ENCODE measurements at regions not wholly inside any gene's neighbourhood (a gene's known extent, or its start where the extent isn't known, plus 50 kb on each side); places are given as distances from the start of the nearest gene placed in this dataset.

GRCh38 chr2:56502616-56503015 lies 318.8 kb downstream of the CCDC85A start:
- in situ Hi-C loops (cut with HindIII; ENCODE audit: low pct_unique_long_range_greater_than_20kb, low sequenced_read_pairs), result no loop called here
- Histone ChIP-seq H3K9me3 (ENCODE audit: control insufficient read depth, insufficient read depth, low read depth, low read length) (no peaks in the 10 kb centered on the region), H3K27ac (ENCODE audit: low read length) (no peak overlapping the region), H3K4me3 (ENCODE audit: low read depth in 2 of 2, low read length in 2 of 2) (no peak overlapping the region), H3K27me3 (ENCODE audit: control insufficient read depth, insufficient read depth, low read length) (no peaks in the 10 kb centered on the region), H3K36me3 (ENCODE audit: control insufficient read depth, insufficient read depth, low read length) (no peaks in the 10 kb centered on the region), H3K4me1 (ENCODE audit: control insufficient read depth, insufficient read depth, low read length) (no peaks in the 10 kb centered on the region)
- DNase-seq (ENCODE audit: low read depth, low spot score) (no peak), ATAC-seq (no peak)
- BruUV-seq (replicated peaks), result no TSS peak
- ChIA-PET POLR2A (no interaction called here), CTCF (no interaction called here)
- intact Hi-C loops (cut with micrococcal nuclease; ENCODE audit: unreplicated experiment), result no loop called here
- no peak for TF ChIP-seq POLR2AphosphoS5 (IDR thresholded peaks at IDR 0.05; ENCODE audit: low read depth, low read length)
- no peak for TF ChIP-seq SIN3A (IDR thresholded peaks at IDR 0.05; ENCODE audit: borderline replicate concordance, insufficient read depth, low read depth, low read length)
- TF ChIP-seq CTCF (IDR thresholded peaks at IDR 0.05), result no peak
- TF ChIP-seq REST (IDR thresholded peaks at IDR 0.05; ENCODE audit: insufficient read depth in 1 of 2, low read depth in 2 of 2, low read length in 1 of 2), result no peak
- no peak for TF ChIP-seq TCF7L2 (IDR thresholded peaks at IDR 0.05; ENCODE audit: low read depth, low read length)

- H3K27me3 ChIP-seq (ENCODE audit: control insufficient read depth, insufficient read depth, low read length), result no peaks in the 10 kb centered on the region
- in situ Hi-C loops (cut with HindIII; ENCODE audit: low pct_unique_long_range_greater_than_20kb, low sequenced_read_pairs), result no loop called here
- TF ChIP-seq CTCF (IDR thresholded peaks at IDR 0.05), result no peak
- TF ChIP-seq TCF7L2 (IDR thresholded peaks at IDR 0.05; ENCODE audit: low read depth, low read length), result no peak
- TF ChIP-seq SIN3A (IDR thresholded peaks at IDR 0.05; ENCODE audit: borderline replicate concordance, insufficient read depth, low read depth, low read length), result no peak
- no peak for TF ChIP-seq REST (IDR thresholded peaks at IDR 0.05; ENCODE audit: insufficient read depth in 1 of 2, low read depth in 2 of 2, low read length in 1 of 2)
- TF ChIP-seq POLR2AphosphoS5 (IDR thresholded peaks at IDR 0.05; ENCODE audit: low read depth, low read length), result no peak
- H3K36me3 ChIP-seq (ENCODE audit: control insufficient read depth, insufficient read depth, low read length), result no peaks in the 10 kb centered on the region
- no TSS peak for BruUV-seq (replicated peaks)
- ATAC-seq (no peak), DNase-seq (ENCODE audit: low read depth, low spot score) (no peak)
- no peak overlapping the region for H3K4me3 ChIP-seq (ENCODE audit: low read depth in 2 of 2, low read length in 2 of 2)
- intact Hi-C loops (cut with micrococcal nuclease; ENCODE audit: unreplicated experiment), result no loop called here
- CTCF ChIA-PET, result no interaction called here
- no peak overlapping the region for H3K27ac ChIP-seq (ENCODE audit: low read length)
- no peaks in the 10 kb centered on the region for H3K4me1 ChIP-seq (ENCODE audit: control insufficient read depth, insufficient read depth, low read length)
- POLR2A ChIA-PET, result no interaction called here
- H3K9me3 ChIP-seq (ENCODE audit: control insufficient read depth, insufficient read depth, low read depth, low read length), result no peaks in the 10 kb centered on the region
Observed at GRCh38 chr2:56505885-56506284, 322.1 kb downstream of the CCDC85A start.

Data from Panc1 (cell line).